IMR-90 (cell line): ENCODE measurements at regions not wholly inside any gene's neighbourhood (a gene's known extent, or its start where the extent isn't known, plus 50 kb on each side); places are given as distances from the start of the nearest gene placed in this dataset.

Experiments
- ATAC-seq: fragments of 200-7000 bp; cut with Tn5 transposase; 2 replicates; pipeline ENCODE4 v1.9.1; 2020; ENCODE audit warnings: low read depth, mild to moderate bottlenecking, moderate library complexity
- BruUV-seq: library from RNA; stranded (reverse); fragments of 400-500 nt; replicated peaks from 2 replicates; lab custom pipeline; 2021; lab: Mats Ljungman, UMichigan
- CTCF ChIA-PET: fragments of 300-600 bp; formaldehyde crosslinking; extraction: SDS; loops from one replicate; lab custom pipeline; 2021; ENCODE audit warnings: antibody characterized with exemption; lab: Yijun Ruan, JAX
- POLR2A ChIA-PET: fragments of 300-600 bp; sonication (Branson Sonifier 250); formaldehyde crosslinking; loops from one replicate; lab custom pipeline; 2022; ENCODE audit warnings: antibody characterized with exemption; ENCODE audit not compliant: unreplicated experiment; lab: Charles Lee
- DNase-seq: peaks from one replicate; pipeline ENCODE4 v3.0.0; 2013
- H2AFZ ChIP-seq: replicated peaks from 2 replicates; pipeline ENCODE3; 2013; ENCODE audit warnings: low read length, mild to moderate bottlenecking; ENCODE audit not compliant: poor library complexity
- H2AK5ac ChIP-seq: 2 replicates; pipeline ENCODE4 v1.6.1; 2013; ENCODE audit warnings: low read depth, low read length, inconsistent platforms
- H2AK9ac ChIP-seq: replicated peaks from 2 replicates; pipeline ENCODE3; 2013; ENCODE audit warnings: mild to moderate bottlenecking, low read depth, low read length, moderate library complexity; ENCODE audit not compliant: poor library complexity
- H2BK120ac ChIP-seq: 2 replicates; pipeline ENCODE4 v1.6.1; 2013; ENCODE audit warnings: low read depth, low read length, inconsistent platforms
- H2BK15ac ChIP-seq: 3 replicates; pipeline ENCODE4 v1.6.1; 2013; ENCODE audit warnings: low read depth, low read length, inconsistent platforms
- H2BK20ac ChIP-seq: 2 replicates; pipeline ENCODE4 v1.6.1; 2013; ENCODE audit warnings: low read depth, mild to moderate bottlenecking, inconsistent platforms, low read length, moderate library complexity
- H2BK5ac ChIP-seq: 2 replicates; pipeline ENCODE4 v1.6.1; 2013; ENCODE audit warnings: mild to moderate bottlenecking, low read depth, low read length, inconsistent platforms; ENCODE audit not compliant: poor library complexity, severe bottlenecking
- H3K14ac ChIP-seq: replicated peaks from 2 replicates; pipeline ENCODE4 v1.6.1; 2013; ENCODE audit warnings: low read depth, low read length, inconsistent platforms
- H3K18ac ChIP-seq: 2 replicates; pipeline ENCODE4 v1.6.1; 2013; ENCODE audit warnings: low read depth, low read length, control low read depth
- H3K23ac ChIP-seq: 2 replicates; pipeline ENCODE4 v1.6.1; 2013; ENCODE audit warnings: low read depth, low read length, inconsistent platforms
- H3K27ac ChIP-seq: 2 replicates; pipeline ENCODE4 v1.5.1; 2013; ENCODE audit warnings: mild to moderate bottlenecking, control low read depth, low read length; ENCODE audit not compliant: insufficient read depth
- H3K27me3 ChIP-seq: 2 replicates; pipeline ENCODE4 v1.6.1; 2013; ENCODE audit warnings: low read length; ENCODE audit not compliant: control insufficient read depth, insufficient read depth
- H3K36me3 ChIP-seq: 2 replicates; pipeline ENCODE4 v1.6.1; 2013; ENCODE audit warnings: low read length, mixed read lengths; ENCODE audit not compliant: control insufficient read depth, insufficient read depth
- H3K4ac ChIP-seq: 2 replicates; pipeline ENCODE4 v1.6.1; 2013; ENCODE audit warnings: low read depth, low read length, inconsistent platforms
- H3K4me1 ChIP-seq: 2 replicates; pipeline ENCODE4 v1.6.1; 2013; ENCODE audit warnings: low read length, mixed read lengths; ENCODE audit not compliant: control insufficient read depth, insufficient read depth
- H3K4me2 ChIP-seq: 2 replicates; pipeline ENCODE4 v1.6.1; 2013; ENCODE audit warnings: low read depth, mild to moderate bottlenecking, control low read depth, low read length, moderate library complexity
- H3K4me3 ChIP-seq: 2 replicates; pipeline ENCODE4 v1.5.1; 2013; ENCODE audit warnings: low read depth, mild to moderate bottlenecking, control low read depth, low read length, moderate library complexity; ENCODE audit not compliant: insufficient read depth
- H3K56ac ChIP-seq: 2 replicates; pipeline ENCODE4 v1.6.1; 2013; ENCODE audit warnings: low read length, inconsistent platforms; ENCODE audit not compliant: insufficient read depth; ENCODE audit errors: extremely low read depth
- H3K79me1 ChIP-seq, 2 experiments: 2 replicates each; pipeline ENCODE4 v1.6.1; 2013; ENCODE audit warnings: low read length in 2 of 2, inconsistent platforms in 1 of 2, low read depth in 1 of 2
- H3K9ac ChIP-seq: 2 replicates; pipeline ENCODE4 v1.6.1; 2013; ENCODE audit warnings: low read depth, low read length, control low read depth
- H3K9me1 ChIP-seq: 2 replicates; pipeline ENCODE4 v1.6.1; 2013; ENCODE audit warnings: low read length, inconsistent platforms; ENCODE audit not compliant: insufficient read depth
- H3K9me3 ChIP-seq: 2 replicates; pipeline ENCODE4 v1.6.1; 2013; ENCODE audit warnings: low read length; ENCODE audit not compliant: control insufficient read depth, insufficient read depth
- H4K20me1 ChIP-seq: 2 replicates; pipeline ENCODE4 v1.6.1; 2013; ENCODE audit warnings: low read length, inconsistent platforms; ENCODE audit not compliant: insufficient read depth
- H4K5ac ChIP-seq: 2 replicates; pipeline ENCODE4 v1.6.1; 2013; ENCODE audit warnings: mild to moderate bottlenecking, low read depth, low read length, control low read depth
- H4K8ac ChIP-seq, 2 experiments: 2 replicates each; pipeline ENCODE4 v1.6.1; 2013; ENCODE audit warnings: low read depth in 2 of 2, low read length in 2 of 2, control low read depth in 1 of 2, inconsistent platforms in 1 of 2
- H4K91ac ChIP-seq: 2 replicates; pipeline ENCODE4 v1.6.1; 2013; ENCODE audit warnings: low read depth, low read length, inconsistent platforms; ENCODE audit not compliant: insufficient read depth
- CEBPB ChIP-seq: IDR thresholded peaks from 2 replicates; pipeline ENCODE4 v1.6.1; 2012; ENCODE audit warnings: low read depth, low read length, improper control_type of control experiment
- MAFK ChIP-seq: IDR thresholded peaks from 2 replicates; pipeline ENCODE4 v1.6.1; 2012; ENCODE audit warnings: low read depth, low read length, improper control_type of control experiment
- MAZ ChIP-seq: IDR thresholded peaks from 2 replicates; pipeline ENCODE4 v1.6.1; 2012; ENCODE audit warnings: low read depth, mild to moderate bottlenecking, low read length, improper control_type of control experiment, moderate library complexity, borderline replicate concordance
- MXI1 ChIP-seq: IDR thresholded peaks from 2 replicates; pipeline ENCODE4 v1.6.1; 2012; ENCODE audit warnings: low read depth, mild to moderate bottlenecking, low read length, moderate library complexity, borderline replicate concordance
- NFE2L2 ChIP-seq: fragments of 150-350 bp; IDR thresholded peaks from 2 replicates; pipeline ENCODE4 v1.6.1; 2016; ENCODE audit warnings: low read depth, mild to moderate bottlenecking, low read length
- POLR2A ChIP-seq: IDR thresholded peaks from 2 replicates; pipeline ENCODE4 v1.6.1; 2012; ENCODE audit warnings: mild to moderate bottlenecking, low read depth, low read length
- RAD21 ChIP-seq: IDR thresholded peaks from 2 replicates; pipeline ENCODE4 v1.6.1; 2012; ENCODE audit warnings: low read length, improper control_type of control experiment
- RCOR1 ChIP-seq: IDR thresholded peaks from 2 replicates; pipeline ENCODE4 v1.6.1; 2012; ENCODE audit warnings: mild to moderate bottlenecking, low read length, improper control_type of control experiment; ENCODE audit not compliant: insufficient replicate concordance
- RFX5 ChIP-seq: IDR thresholded peaks from 2 replicates; pipeline ENCODE4 v1.8.0; 2012; ENCODE audit warnings: low read depth, mild to moderate bottlenecking, low read length, moderate library complexity
- WGBS, 2 experiments: methylation state at CpG; one replicate each; pipeline versions ENCODE4 v1.1.5 to v1.1.7; 2013; ENCODE audit warnings: missing lambda C conversion rate in 2 of 2; ENCODE audit not compliant: insufficient read length in 1 of 2; ENCODE audit errors: extremely low coverage in 2 of 2; 5-methylcytosine and 5-hydroxymethylcytosine counted together
- dilution Hi-C: fragments of 300-500 bp; cut with HindIII; formaldehyde crosslinking; loops from one replicate; pipeline ENCODE4 v1.14.3; 2018; ENCODE audit warnings: low sequenced_read_pairs; ENCODE audit not compliant: unreplicated experiment
- in situ Hi-C: fragments of 300-500 bp; cut with MboI; formaldehyde crosslinking; loops from 3 replicates; pipeline ENCODE4 v1.14.3; 2019; ENCODE audit warnings: low sequenced_read_pairs, inconsistent platforms, mixed read lengths
- intact Hi-C: fragments of 100-400 bp; cut with micrococcal nuclease; formaldehyde crosslinking; loops from 2 replicates; pipeline ENCODE4 v1.10.0; 2022
- TF ChIP-seq, protein P1 (sequence below): fragments of 150-350 bp; IDR thresholded peaks from 2 replicates; pipeline ENCODE4 v1.6.1; 2016; ENCODE audit warnings: low read depth, mild to moderate bottlenecking, low read length, moderate library complexity, borderline replicate concordance
- TF ChIP-seq, protein P2 (sequence below): conservative IDR thresholded peaks from 2 replicates; pipeline ENCODE4 v1.5.1; 2012; ENCODE audit warnings: mild to moderate bottlenecking, low read depth, low read length, improper control_type of control experiment

DNA sequence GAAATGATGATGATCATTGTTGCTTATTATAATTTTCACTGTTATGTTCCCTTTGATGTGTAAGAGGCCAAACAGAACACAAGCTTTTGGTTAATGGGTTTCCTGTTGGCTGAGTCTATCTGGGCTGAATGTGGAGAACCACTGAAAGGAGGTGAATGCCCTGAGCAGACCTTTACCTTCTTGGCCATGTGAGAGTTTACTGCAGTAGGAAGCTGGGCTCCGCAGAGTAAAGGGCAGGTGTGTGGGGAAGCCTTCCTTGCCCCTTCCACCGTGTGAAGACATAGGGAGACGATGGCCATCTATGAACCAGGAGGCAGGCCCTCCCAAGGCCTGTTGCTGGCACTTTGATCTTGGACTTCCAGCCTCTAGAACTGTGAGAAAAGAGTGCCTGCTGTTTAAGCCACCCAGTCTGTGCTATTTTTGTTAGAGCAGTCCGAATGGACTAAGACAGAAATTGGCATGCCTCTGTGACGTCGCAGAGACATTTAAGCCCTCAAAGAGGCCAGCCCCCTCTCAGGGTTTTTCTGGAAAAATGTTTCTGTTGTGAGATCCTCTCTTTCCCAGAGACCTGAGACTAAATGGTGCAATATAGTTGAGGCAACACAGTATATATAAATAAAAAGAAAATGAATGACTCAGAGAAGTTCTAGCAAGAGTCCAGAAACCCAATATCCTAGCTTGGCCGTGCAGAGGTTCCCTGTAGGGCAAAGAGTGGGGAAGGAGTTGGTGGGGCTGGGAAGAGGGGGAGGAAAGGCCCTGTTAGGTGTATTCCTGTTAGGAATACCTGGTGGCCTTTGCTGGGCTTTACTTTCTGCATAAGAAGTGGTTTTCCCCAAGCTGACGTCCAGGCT lies 121.9 kb upstream of the LGALSL start (continued):
- TF ChIP-seq RFX5: no peak

DNA sequence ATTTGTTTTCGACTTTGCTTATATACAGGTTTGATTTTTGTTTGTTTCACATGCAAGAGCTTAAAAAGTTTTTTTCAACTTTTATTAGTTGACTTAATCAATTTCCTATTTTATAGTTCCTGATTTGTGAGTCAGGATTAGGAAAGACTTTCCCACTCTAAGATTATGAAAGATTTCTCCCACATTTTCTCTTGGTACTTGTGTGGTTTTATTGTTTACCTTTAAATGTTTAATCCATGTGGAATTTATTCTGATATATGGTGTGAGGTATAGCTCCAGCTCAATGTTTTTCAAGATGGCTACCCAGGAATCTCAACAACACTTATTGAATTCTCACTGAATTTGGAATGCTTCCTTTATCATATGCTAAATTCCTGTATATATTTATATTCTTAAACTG lies 117.8 kb upstream of the LGALSL start:
- in situ Hi-C loops (loop anchor here (10.0 to 25.0 kb wide), 2 partner anchors 539 to 701 kb away; no protein-coding TSS in a partner anchor), intact Hi-C loops (loop anchor here (10.0 kb wide), 1 partner anchor 419 kb away; no protein-coding TSS in a partner anchor), dilution Hi-C loops (no loop called here)
- Histone ChIP-seq H4K5ac (no peak overlapping the region), H3K9ac (no peak overlapping the region), H3K27me3 (peaks cover 13% of the 10 kb centered on the region), H4K91ac (no peak overlapping the region), H3K27ac (no peak overlapping the region), H4K20me1 (no peaks in the 10 kb centered on the region), H3K4ac (no peak overlapping the region), H3K4me2 (no peak overlapping the region), H2AFZ (no peak overlapping the region), H3K14ac (no peak overlapping the region), H2BK5ac (no peak overlapping the region), H3K4me3 (no peak overlapping the region), H3K9me1 (no peaks in the 10 kb centered on the region), H2AK9ac (no peak overlapping the region), H2BK20ac (no peak overlapping the region), H2AK5ac (no peak overlapping the region), H2BK120ac (no peak overlapping the region), H4K8ac (no peak overlapping the region), H3K23ac (no peak overlapping the region), H3K18ac (no peak overlapping the region), H3K56ac (no peak overlapping the region), H2BK15ac (no peak overlapping the region), H3K4me1 (no peaks in the 10 kb centered on the region), H3K79me1 (no peaks in the 10 kb centered on the region), H3K9me3 (no peaks in the 10 kb centered on the region), H3K36me3 (no peaks in the 10 kb centered on the region)
- WGBS, 2 experiments: no CpG with 5 or more reads among the region's 1 CpG
- TF ChIP-seq, protein P1, sequence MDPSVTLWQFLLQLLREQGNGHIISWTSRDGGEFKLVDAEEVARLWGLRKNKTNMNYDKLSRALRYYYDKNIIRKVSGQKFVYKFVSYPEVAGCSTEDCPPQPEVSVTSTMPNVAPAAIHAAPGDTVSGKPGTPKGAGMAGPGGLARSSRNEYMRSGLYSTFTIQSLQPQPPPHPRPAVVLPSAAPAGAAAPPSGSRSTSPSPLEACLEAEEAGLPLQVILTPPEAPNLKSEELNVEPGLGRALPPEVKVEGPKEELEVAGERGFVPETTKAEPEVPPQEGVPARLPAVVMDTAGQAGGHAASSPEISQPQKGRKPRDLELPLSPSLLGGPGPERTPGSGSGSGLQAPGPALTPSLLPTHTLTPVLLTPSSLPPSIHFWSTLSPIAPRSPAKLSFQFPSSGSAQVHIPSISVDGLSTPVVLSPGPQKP: no peak
- no peak for TF ChIP-seq MAFK
- TF ChIP-seq RAD21: no peak
- no peak for TF ChIP-seq NFE2L2
- TF ChIP-seq MAZ: no peak
- TF ChIP-seq, protein P2, sequence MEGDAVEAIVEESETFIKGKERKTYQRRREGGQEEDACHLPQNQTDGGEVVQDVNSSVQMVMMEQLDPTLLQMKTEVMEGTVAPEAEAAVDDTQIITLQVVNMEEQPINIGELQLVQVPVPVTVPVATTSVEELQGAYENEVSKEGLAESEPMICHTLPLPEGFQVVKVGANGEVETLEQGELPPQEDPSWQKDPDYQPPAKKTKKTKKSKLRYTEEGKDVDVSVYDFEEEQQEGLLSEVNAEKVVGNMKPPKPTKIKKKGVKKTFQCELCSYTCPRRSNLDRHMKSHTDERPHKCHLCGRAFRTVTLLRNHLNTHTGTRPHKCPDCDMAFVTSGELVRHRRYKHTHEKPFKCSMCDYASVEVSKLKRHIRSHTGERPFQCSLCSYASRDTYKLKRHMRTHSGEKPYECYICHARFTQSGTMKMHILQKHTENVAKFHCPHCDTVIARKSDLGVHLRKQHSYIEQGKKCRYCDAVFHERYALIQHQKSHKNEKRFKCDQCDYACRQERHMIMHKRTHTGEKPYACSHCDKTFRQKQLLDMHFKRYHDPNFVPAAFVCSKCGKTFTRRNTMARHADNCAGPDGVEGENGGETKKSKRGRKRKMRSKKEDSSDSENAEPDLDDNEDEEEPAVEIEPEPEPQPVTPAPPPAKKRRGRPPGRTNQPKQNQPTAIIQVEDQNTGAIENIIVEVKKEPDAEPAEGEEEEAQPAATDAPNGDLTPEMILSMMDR: no peak
- no peak for TF ChIP-seq CEBPB
- no peak for TF ChIP-seq RFX5
- no peak for TF ChIP-seq RCOR1
- TF ChIP-seq MXI1: no peak
- no peak for TF ChIP-seq POLR2A
- ATAC-seq (no peak), DNase-seq (no peak)
- ChIA-PET CTCF (no interaction called here), POLR2A (interaction anchor here (0.6 kb wide), 1 partner anchor 10 kb away, joined by 3 read pairs; no protein-coding TSS in a partner anchor)
- BruUV-seq: no TSS peak
